A673 (cell line): ENCODE measurements at regions not wholly inside any gene's neighbourhood (a gene's known extent, or its start where the extent isn't known, plus 50 kb on each side); places are given as distances from the start of the nearest gene placed in this dataset.

Source experiments
- BruUV-seq: library from RNA; stranded (reverse); fragments of 400-500 nt; replicated peaks from 2 replicates; lab custom pipeline; 2021; lab: Mats Ljungman, UMichigan
- CTCF ChIA-PET: fragments of 300-600 bp; sonication (Branson Sonifier 250); formaldehyde crosslinking; loops from one replicate; lab custom pipeline; 2022; ENCODE audit warnings: antibody characterized with exemption; lab: Charles Lee
- POLR2A ChIA-PET: fragments of 300-600 bp; sonication (Branson Sonifier 250); formaldehyde crosslinking; loops from one replicate; lab custom pipeline; 2022; ENCODE audit warnings: antibody characterized with exemption; ENCODE audit not compliant: low non-redundant PET; lab: Charles Lee
- DNase-seq: peaks from one replicate; pipeline ENCODE4 v3.0.0-alpha.2; 2015; ENCODE audit warnings: low spot score
- H3K27ac ChIP-seq: fragments of 200-600 bp; sonication (generic); 2 replicates; pipeline ENCODE4 v1.5.1; 2016; ENCODE audit warnings: mixed run types, low read depth, mild to moderate bottlenecking, mixed read lengths, antibody characterized with exemption, low read length; ENCODE audit not compliant: poor library complexity, severe bottlenecking
- H3K27me3 ChIP-seq: fragments of 200-600 bp; sonication (generic); replicated peaks from 2 replicates; pipeline ENCODE4 v1.6.1; 2017; ENCODE audit warnings: mixed run types, low read depth, mild to moderate bottlenecking, mixed read lengths, antibody characterized with exemption, low read length; ENCODE audit not compliant: insufficient read depth, poor library complexity
- H3K36me3 ChIP-seq: fragments of 200-600 bp; sonication (generic); 2 replicates; pipeline ENCODE4 v1.6.1; 2016; ENCODE audit warnings: mixed run types, mild to moderate bottlenecking, mixed read lengths, antibody characterized with exemption, low read length; ENCODE audit not compliant: insufficient read depth, poor library complexity, severe bottlenecking
- H3K4me1 ChIP-seq: fragments of 200-600 bp; sonication (generic); 2 replicates; pipeline ENCODE4 v1.6.1; 2017; ENCODE audit warnings: mixed run types, mild to moderate bottlenecking, mixed read lengths, antibody characterized with exemption, low read length; ENCODE audit not compliant: insufficient read depth, poor library complexity, severe bottlenecking
- H3K4me3 ChIP-seq: fragments of 200-600 bp; sonication (generic); 2 replicates; pipeline ENCODE4 v1.5.1; 2016; ENCODE audit warnings: low read depth, mixed run types, mild to moderate bottlenecking, mixed read lengths, low read length; ENCODE audit not compliant: poor library complexity, severe bottlenecking
- H3K9me3 ChIP-seq: fragments of 200-600 bp; sonication (generic); 2 replicates; pipeline ENCODE4 v1.6.1; 2016; ENCODE audit warnings: mixed run types, low read depth, mild to moderate bottlenecking, mixed read lengths, antibody characterized with exemption, low read length; ENCODE audit not compliant: poor library complexity, severe bottlenecking
- EZH2 ChIP-seq: fragments of 200-600 bp; sonication (generic); IDR thresholded peaks from 2 replicates; pipeline ENCODE4 v1.6.1; 2017; ENCODE audit warnings: borderline replicate concordance, low read depth, mild to moderate bottlenecking, mixed read lengths, antibody characterized with exemption, low read length; ENCODE audit not compliant: poor library complexity, severe bottlenecking
- intact Hi-C: fragments of 100-400 bp; cut with micrococcal nuclease; formaldehyde crosslinking; loops from one replicate; pipeline ENCODE4 v1.10.0; 2022; ENCODE audit not compliant: unreplicated experiment
- TF ChIP-seq, protein P1 (sequence below): fragments of 300-800, 200-600 bp; sonication (generic); conservative IDR thresholded peaks from 2 replicates; pipeline ENCODE4 v1.5.1; 2017; ENCODE audit warnings: low read depth, mild to moderate bottlenecking, antibody characterized with exemption, low read length, moderate library complexity, mixed read lengths

DNA sequence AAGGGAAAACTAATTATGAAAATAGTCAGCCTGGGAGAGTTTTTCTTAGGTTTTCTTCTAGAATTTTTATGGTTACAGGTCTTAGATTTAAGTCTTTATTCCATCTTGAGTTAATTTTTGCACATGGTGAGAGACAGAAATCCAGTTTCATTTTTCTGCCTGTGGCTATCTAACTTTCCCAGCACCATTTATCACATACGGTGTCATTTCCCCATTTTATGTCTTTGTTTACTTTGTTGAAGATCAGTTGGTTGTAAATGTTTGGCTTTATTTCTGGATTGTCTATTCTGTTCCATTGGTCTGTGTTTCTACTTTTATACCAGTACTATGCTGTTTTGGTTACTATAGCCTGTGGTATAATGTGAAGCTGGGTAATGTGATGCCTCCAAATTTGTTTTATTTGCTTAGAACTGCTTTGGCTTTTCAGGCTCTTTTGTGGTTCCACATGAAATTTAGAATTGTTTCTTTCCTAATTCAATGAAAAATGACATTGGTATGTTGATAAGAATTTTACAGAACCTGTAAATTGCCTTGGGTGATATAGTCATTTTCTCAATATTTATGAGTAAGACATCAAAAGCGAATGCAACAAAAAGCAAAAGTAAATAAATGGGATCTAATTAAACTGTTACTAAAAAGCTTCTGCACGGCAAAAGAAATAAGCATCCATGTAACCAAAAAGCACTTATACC is 146.1 kb upstream of the NOL4 start:
- H3K4me3 ChIP-seq = no peak overlapping the region
- H3K4me1 ChIP-seq = no peaks in the 10 kb centered on the region
- intact Hi-C loops = no loop called here
- BruUV-seq = no TSS peak
- ChIA-PET POLR2A (no interaction called here), CTCF (no interaction called here)
- H3K36me3 ChIP-seq = no peaks in the 10 kb centered on the region
- no peak for DNase-seq
- no peaks in the 10 kb centered on the region for H3K9me3 ChIP-seq
- no peak overlapping the region for H3K27ac ChIP-seq
- no peak for TF ChIP-seq EZH2
- TF ChIP-seq, protein P1, sequence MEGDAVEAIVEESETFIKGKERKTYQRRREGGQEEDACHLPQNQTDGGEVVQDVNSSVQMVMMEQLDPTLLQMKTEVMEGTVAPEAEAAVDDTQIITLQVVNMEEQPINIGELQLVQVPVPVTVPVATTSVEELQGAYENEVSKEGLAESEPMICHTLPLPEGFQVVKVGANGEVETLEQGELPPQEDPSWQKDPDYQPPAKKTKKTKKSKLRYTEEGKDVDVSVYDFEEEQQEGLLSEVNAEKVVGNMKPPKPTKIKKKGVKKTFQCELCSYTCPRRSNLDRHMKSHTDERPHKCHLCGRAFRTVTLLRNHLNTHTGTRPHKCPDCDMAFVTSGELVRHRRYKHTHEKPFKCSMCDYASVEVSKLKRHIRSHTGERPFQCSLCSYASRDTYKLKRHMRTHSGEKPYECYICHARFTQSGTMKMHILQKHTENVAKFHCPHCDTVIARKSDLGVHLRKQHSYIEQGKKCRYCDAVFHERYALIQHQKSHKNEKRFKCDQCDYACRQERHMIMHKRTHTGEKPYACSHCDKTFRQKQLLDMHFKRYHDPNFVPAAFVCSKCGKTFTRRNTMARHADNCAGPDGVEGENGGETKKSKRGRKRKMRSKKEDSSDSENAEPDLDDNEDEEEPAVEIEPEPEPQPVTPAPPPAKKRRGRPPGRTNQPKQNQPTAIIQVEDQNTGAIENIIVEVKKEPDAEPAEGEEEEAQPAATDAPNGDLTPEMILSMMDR = no peak
- peaks cover 9% of the 10 kb centered on the region for H3K27me3 ChIP-seq

DNA sequence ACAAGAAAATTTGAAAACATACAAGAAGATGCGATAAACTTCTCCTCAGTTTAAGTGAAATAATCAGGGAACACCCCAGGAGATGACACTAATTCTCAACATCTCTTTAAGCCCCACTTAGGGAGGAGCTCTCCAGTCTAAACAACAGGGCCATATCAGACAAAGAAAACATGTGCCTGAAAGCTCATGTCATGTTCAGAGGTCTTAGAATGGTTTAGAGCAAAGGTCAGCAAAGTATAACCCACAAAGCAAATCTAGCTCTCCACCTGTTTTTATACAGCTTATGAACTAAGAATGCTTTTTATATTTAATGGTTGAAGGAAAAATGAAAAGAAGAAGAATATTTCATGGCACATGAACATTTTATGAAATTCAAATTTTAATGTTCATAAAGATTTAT is 155.6 kb upstream of the NOL4 start:
- no TSS peak for BruUV-seq
- Histone ChIP-seq H3K27ac (no peak overlapping the region), H3K9me3 (no peaks in the 10 kb centered on the region), H3K4me1 (no peaks in the 10 kb centered on the region), H3K4me3 (no peak overlapping the region), H3K27me3 (no peaks in the 10 kb centered on the region), H3K36me3 (no peaks in the 10 kb centered on the region)
- no peak for DNase-seq
- CTCF ChIA-PET = no interaction called here
- TF ChIP-seq EZH2 = no peak
- TF ChIP-seq, protein P1 = no peak
- intact Hi-C loops = no loop called here
- POLR2A ChIA-PET = no interaction called here

DNA sequence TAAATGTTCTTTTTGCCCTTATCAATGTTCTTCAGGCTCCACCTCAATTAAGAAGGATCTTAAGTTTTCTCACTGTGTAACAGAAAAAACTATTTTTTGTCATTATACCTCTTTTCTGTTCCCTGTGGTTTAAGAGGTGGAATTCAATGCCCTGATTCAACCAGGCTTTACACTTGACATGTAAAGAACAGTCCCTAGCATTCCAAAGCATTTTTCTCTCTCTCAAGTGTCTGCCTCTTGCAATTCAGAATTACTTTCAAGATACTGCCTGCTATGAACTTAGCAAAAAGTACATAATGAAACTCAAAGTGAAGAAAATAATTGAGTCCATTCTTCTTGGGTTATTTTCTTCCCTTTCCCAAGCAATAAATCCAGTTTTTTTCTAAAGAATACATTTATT is 160.6 kb upstream of the NOL4 start:
- DNase-seq = no peak
- Histone ChIP-seq H3K27ac (no peak overlapping the region), H3K27me3 (no peaks in the 10 kb centered on the region), H3K36me3 (no peaks in the 10 kb centered on the region), H3K4me3 (no peak overlapping the region), H3K4me1 (no peaks in the 10 kb centered on the region), H3K9me3 (no peaks in the 10 kb centered on the region)
- CTCF ChIA-PET = no interaction called here
- TF ChIP-seq, protein P1 = no peak
- no peak for TF ChIP-seq EZH2
- POLR2A ChIA-PET = no interaction called here
- BruUV-seq = no TSS peak
- intact Hi-C loops = no loop called here
